Natural killer cell treated with Interleukin-12 subunit alpha and Interleukin-12 subunit beta and Interleukin-15 and Interleukin-18, amount 100 ng/mL, for 72 hours (primary cell): ENCODE measurements at regions not wholly inside any gene's neighbourhood (a gene's known extent, or its start where the extent isn't known, plus 50 kb on each side); places are given as distances from the start of the nearest gene placed in this dataset.

Experiments
- ATAC-seq, 2 donors: fragments of 150-1000 bp; cut with Tn5 transposase in 1 of 2; sonication (Bioruptor Pico), chemical (Tn5 transposase) in 1 of 2; 2 replicates each; pipeline ENCODE4 v1.10.0; 2021
- DNase-seq: peaks from one replicate; pipeline ENCODE4 v3.0.0; 2022; ENCODE audit warnings: low spot score
- H3K27ac Mint-ChIP-seq, 2 donors: 1 replicate in 1 of 2; 2 replicates in 1 of 2; pipeline ENCODE4 v1.8.0; 2022; ENCODE audit warnings: mixed read lengths in 2 of 2, mild to moderate bottlenecking in 1 of 2, moderate library complexity in 1 of 2
- H3K27me3 Mint-ChIP-seq, 2 donors: 1 replicate in 1 of 2; 2 replicates in 1 of 2; pipeline ENCODE4 v1.8.0; 2022; ENCODE audit warnings: mixed read lengths in 2 of 2
- H3K36me3 Mint-ChIP-seq: one replicate; pipeline ENCODE4 v1.8.0; 2022; ENCODE audit warnings: mixed read lengths
- H3K4me1 Mint-ChIP-seq, 2 donors: 1 replicate in 1 of 2; 2 replicates in 1 of 2; pipeline ENCODE4 v1.8.0; 2022; ENCODE audit warnings: low read depth in 2 of 2, mixed read lengths in 2 of 2, mild to moderate bottlenecking in 1 of 2
- H3K4me3 Mint-ChIP-seq: one replicate; pipeline ENCODE4 v1.8.0; 2022; ENCODE audit warnings: mixed read lengths
- H3K9me3 Mint-ChIP-seq: 2 replicates; pipeline ENCODE4 v1.8.0; 2022; ENCODE audit warnings: mixed read lengths

GRCh38 chr18:10239991-10240634 lies 214.3 kb upstream of the APCDD1 start:
- no peak overlapping the region for H3K4me3 Mint-ChIP-seq
- DNase-seq (no peak), ATAC-seq (no peak)
- no peaks in the 10 kb centered on the region for H3K27me3 Mint-ChIP-seq
- no peaks in the 10 kb centered on the region for H3K9me3 Mint-ChIP-seq
- H3K27ac Mint-ChIP-seq: no peak overlapping the region
- H3K36me3 Mint-ChIP-seq: no peaks in the 10 kb centered on the region
- no peaks in the 10 kb centered on the region for H3K4me1 Mint-ChIP-seq

DNA sequence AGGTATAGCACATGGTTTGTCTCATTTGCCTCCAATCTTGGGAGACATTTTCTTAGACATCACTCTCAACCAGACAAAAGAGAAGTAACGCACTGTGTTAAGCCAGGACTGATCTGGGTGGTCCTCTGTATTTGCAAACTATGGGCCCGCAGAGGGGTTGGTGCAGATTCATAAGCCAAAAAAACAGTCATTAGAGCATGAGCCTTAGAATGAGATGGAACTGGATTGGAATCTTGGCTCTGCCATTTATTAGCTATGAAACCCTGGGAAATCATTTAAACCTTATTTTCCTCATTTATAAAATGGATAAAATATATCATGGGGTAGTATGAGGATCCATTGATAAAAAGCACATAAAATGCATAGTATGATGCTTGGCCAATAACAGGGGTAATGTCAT lies 213.5 kb upstream of the APCDD1 start:
- no peak overlapping the region for H3K4me3 Mint-ChIP-seq
- H3K27ac Mint-ChIP-seq: no peak overlapping the region
- no peaks in the 10 kb centered on the region for H3K4me1 Mint-ChIP-seq
- no peak for ATAC-seq
- H3K9me3 Mint-ChIP-seq: no peaks in the 10 kb centered on the region
- H3K27me3 Mint-ChIP-seq: no peaks in the 10 kb centered on the region
- DNase-seq: no peak
- no peaks in the 10 kb centered on the region for H3K36me3 Mint-ChIP-seq

GRCh38 chr18:10241579-10241978 lies 212.9 kb upstream of the APCDD1 start:
- Mint-ChIP-seq H3K4me3 (no peak overlapping the region), H3K36me3 (no peaks in the 10 kb centered on the region), H3K27me3 (no peaks in the 10 kb centered on the region), H3K27ac (no peak overlapping the region), H3K9me3 (no peaks in the 10 kb centered on the region), H3K4me1 (no peaks in the 10 kb centered on the region)
- ATAC-seq (no peak), DNase-seq (no peak)

GRCh38 chr18:10242936-10243680 lies 211.3 kb upstream of the APCDD1 start:
- Mint-ChIP-seq H3K9me3 (no peaks in the 10 kb centered on the region), H3K4me1 (no peaks in the 10 kb centered on the region), H3K36me3 (no peaks in the 10 kb centered on the region), H3K4me3 (no peak overlapping the region), H3K27ac (no peak overlapping the region), H3K27me3 (no peaks in the 10 kb centered on the region)
- DNase-seq (no peak), ATAC-seq (no peak)

- ATAC-seq (no peak), DNase-seq (no peak)
- H3K27me3 Mint-ChIP-seq: no peaks in the 10 kb centered on the region
- H3K9me3 Mint-ChIP-seq: no peaks in the 10 kb centered on the region
- H3K36me3 Mint-ChIP-seq: no peaks in the 10 kb centered on the region
- H3K4me1 Mint-ChIP-seq: no peaks in the 10 kb centered on the region
- no peak overlapping the region for H3K27ac Mint-ChIP-seq
- no peak overlapping the region for H3K4me3 Mint-ChIP-seq
Measured at GRCh38 chr18:10244341-10244740, 210.1 kb upstream of the APCDD1 start.

- ATAC-seq (no peak), DNase-seq (no peak)
- Mint-ChIP-seq H3K36me3 (no peaks in the 10 kb centered on the region), H3K27ac (no peak overlapping the region), H3K9me3 (no peaks in the 10 kb centered on the region), H3K4me1 (no peaks in the 10 kb centered on the region), H3K27me3 (no peaks in the 10 kb centered on the region), H3K4me3 (no peak overlapping the region)
Measured at GRCh38 chr18:10245031-10245845, 209.2 kb upstream of the APCDD1 start.

- H3K36me3 Mint-ChIP-seq: no peaks in the 10 kb centered on the region
- no peaks in the 10 kb centered on the region for H3K4me1 Mint-ChIP-seq
- no peak overlapping the region for H3K27ac Mint-ChIP-seq
- H3K27me3 Mint-ChIP-seq: no peaks in the 10 kb centered on the region
- DNase-seq (no peak), ATAC-seq (no peak)
- no peaks in the 10 kb centered on the region for H3K9me3 Mint-ChIP-seq
- H3K4me3 Mint-ChIP-seq: no peak overlapping the region
Measured at GRCh38 chr18:10245846-10246175, 208.6 kb upstream of the APCDD1 start.

DNA sequence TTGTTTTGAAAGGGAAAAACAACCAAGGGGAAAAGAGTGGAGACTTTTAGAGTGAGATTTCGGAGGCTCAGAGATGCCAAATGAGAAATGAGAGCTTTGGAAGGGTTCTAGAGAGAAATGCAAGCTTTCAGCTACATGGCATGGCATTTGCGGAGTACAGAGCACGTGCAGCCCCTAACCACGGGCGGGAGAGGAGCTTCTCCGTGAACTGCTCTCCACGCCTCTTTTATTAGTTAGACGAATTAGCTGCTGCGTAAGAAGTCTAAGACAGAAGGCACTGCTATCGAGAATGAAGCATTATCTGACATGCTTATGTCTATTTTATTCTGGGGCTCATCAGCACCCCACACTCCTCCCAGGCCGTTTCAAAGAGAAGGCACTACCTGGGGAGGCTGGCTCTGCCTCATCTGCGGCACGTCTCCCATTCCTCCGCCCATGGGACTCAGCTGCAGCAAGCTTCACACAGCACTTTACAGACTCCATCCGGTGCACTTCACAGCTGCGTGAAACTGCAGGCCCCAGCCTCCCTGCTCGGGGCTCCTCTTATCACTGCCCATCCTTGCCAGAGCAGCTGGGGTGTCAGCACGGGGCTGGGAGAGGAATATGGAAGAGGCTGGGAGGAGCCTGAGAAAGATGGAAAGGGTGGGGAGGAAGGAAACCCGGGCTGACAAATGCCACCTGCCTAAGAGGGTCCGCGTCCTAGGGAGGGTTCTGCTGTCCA lies 207.3 kb upstream of the APCDD1 start:
- DNase-seq (no peak), ATAC-seq (peak in 1 of 2 donors; percentile 14)
- Mint-ChIP-seq H3K4me3 (no peak overlapping the region), H3K36me3 (no peaks in the 10 kb centered on the region), H3K27ac (no peak overlapping the region), H3K9me3 (no peaks in the 10 kb centered on the region), H3K4me1 (no peaks in the 10 kb centered on the region), H3K27me3 (no peaks in the 10 kb centered on the region)

DNA sequence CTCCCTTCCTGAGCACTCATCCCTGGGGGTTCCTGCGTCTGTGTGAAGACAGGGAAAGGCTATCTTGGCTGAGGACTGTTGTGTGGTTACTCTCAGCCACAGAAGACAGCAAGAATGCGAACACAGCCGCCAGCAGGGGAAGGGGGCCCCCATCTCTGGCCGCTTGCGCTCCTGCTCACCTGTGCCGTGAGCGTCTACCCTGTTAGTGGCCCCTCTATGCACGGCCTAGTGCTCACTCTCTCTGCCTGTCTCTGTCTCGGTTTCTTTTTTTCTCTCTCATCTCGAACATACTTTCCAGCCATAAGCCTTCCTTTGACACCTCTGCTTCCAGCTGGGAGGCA lies 206.7 kb upstream of the APCDD1 start:
- Mint-ChIP-seq H3K27ac (no peak overlapping the region), H3K27me3 (no peaks in the 10 kb centered on the region), H3K4me3 (no peak overlapping the region), H3K9me3 (no peaks in the 10 kb centered on the region), H3K36me3 (no peaks in the 10 kb centered on the region), H3K4me1 (no peaks in the 10 kb centered on the region)
- ATAC-seq: no peak
- DNase-seq: no peak

DNA sequence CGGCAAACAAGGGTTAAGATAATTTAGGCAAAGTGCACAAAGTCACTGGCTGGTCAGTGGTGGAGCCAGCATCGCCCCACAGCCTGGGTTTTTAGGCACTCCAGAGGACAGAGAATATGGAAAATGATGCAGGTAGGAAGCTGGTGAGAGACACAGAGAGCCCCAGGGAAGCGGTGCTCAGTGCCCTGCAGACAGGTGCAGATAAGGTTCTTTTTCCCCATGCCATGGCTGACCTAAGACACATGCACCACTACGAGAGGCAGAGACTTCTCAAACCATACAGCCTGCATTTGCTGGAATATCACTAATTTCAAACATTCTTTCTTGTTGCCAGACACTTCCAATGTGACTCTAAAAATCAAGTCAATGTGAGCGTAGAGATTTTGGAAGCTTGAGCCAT lies 205.7 kb upstream of the APCDD1 start:
- Mint-ChIP-seq H3K27me3 (no peaks in the 10 kb centered on the region), H3K4me1 (no peaks in the 10 kb centered on the region), H3K36me3 (no peaks in the 10 kb centered on the region), H3K27ac (no peak overlapping the region), H3K4me3 (no peak overlapping the region), H3K9me3 (no peaks in the 10 kb centered on the region)
- DNase-seq (no peak), ATAC-seq (no peak)

- DNase-seq (no peak), ATAC-seq (no peak)
- Mint-ChIP-seq H3K4me3 (no peak overlapping the region), H3K27ac (no peak overlapping the region), H3K27me3 (no peaks in the 10 kb centered on the region), H3K4me1 (no peaks in the 10 kb centered on the region), H3K36me3 (no peaks in the 10 kb centered on the region), H3K9me3 (no peaks in the 10 kb centered on the region)
Measured at GRCh38 chr18:10249270-10249669, 205.2 kb upstream of the APCDD1 start.

GRCh38 chr18:10249801-10250200 lies 204.6 kb upstream of the APCDD1 start:
- ATAC-seq: no peak

GRCh38 chr18:10252494-10252893 lies 201.9 kb upstream of the APCDD1 start:
- ATAC-seq: no peak
- H3K4me1 Mint-ChIP-seq: no peaks in the 10 kb centered on the region
- peaks cover 3 to 4% of the 10 kb centered on the region in 2 donors for H3K27me3 Mint-ChIP-seq

More at GRCh38 chr18:10249801-10250200, 204.6 kb upstream of the APCDD1 start:
- no peaks in the 10 kb centered on the region for H3K27me3 Mint-ChIP-seq
- no peak overlapping the region for H3K27ac Mint-ChIP-seq
- H3K36me3 Mint-ChIP-seq: no peaks in the 10 kb centered on the region
- DNase-seq: no peak
- no peak overlapping the region for H3K4me3 Mint-ChIP-seq
- H3K9me3 Mint-ChIP-seq: no peaks in the 10 kb centered on the region
- H3K4me1 Mint-ChIP-seq: no peaks in the 10 kb centered on the region

More at GRCh38 chr18:10252494-10252893, 201.9 kb upstream of the APCDD1 start:
- Mint-ChIP-seq H3K36me3 (no peaks in the 10 kb centered on the region), H3K4me3 (no peak overlapping the region), H3K27ac (no peak overlapping the region), H3K9me3 (no peaks in the 10 kb centered on the region)
- no peak for DNase-seq
